ENCODE measurements at regions not wholly inside any gene's neighbourhood (a gene's known extent, or its start where the extent isn't known, plus 50 kb on each side); places are given as distances from the start of the nearest gene placed in this dataset.

- DNase-seq (ENCODE audit: insufficient read length, low spot score), result no peak
- no peak for FAIRE-seq
- no peak for TF ChIP-seq POLR2A (IDR thresholded peaks at IDR 0.05; ENCODE audit: low read depth, low read length)
These were observed 51.8 kb upstream of the NDUFB4 start for GRCh38 chr3:120544361-120544760.

- no peak for TF ChIP-seq POLR2A (IDR thresholded peaks at IDR 0.05; ENCODE audit: low read depth, low read length)
- DNase-seq (ENCODE audit: insufficient read length, low spot score) (no peak), FAIRE-seq (no peak)
These were observed 59.5 kb upstream of the NDUFB4 start for GRCh38 chr3:120536642-120537041.

- FAIRE-seq (no peak), DNase-seq (ENCODE audit: insufficient read length, low spot score) (no peak)
- no peak for TF ChIP-seq POLR2A (IDR thresholded peaks at IDR 0.05; ENCODE audit: low read depth, low read length)
These were observed 63.2 kb upstream of the NDUFB4 start for GRCh38 chr3:120532969-120533368.

GRCh38 chr3:120528163-120528562, 68.0 kb upstream of the NDUFB4 start:
- no peak for TF ChIP-seq POLR2A (IDR thresholded peaks at IDR 0.05; ENCODE audit: low read depth, low read length)
- FAIRE-seq (no peak), DNase-seq (ENCODE audit: insufficient read length, low spot score) (no peak)

GRCh38 chr3:120526011-120526870, 69.9 kb upstream of the NDUFB4 start:
- TF ChIP-seq POLR2A (IDR thresholded peaks at IDR 0.05; ENCODE audit: low read depth, low read length), result no peak
- DNase-seq (ENCODE audit: insufficient read length, low spot score), result no peak
- FAIRE-seq, result no peak

- DNase-seq (ENCODE audit: insufficient read length, low spot score) (no peak), FAIRE-seq (peak; percentile 94)
- no peak for TF ChIP-seq POLR2A (IDR thresholded peaks at IDR 0.05; ENCODE audit: low read depth, low read length)
These were observed 71.8 kb upstream of the NDUFB4 start for GRCh38 chr3:120524171-120524923.

GRCh38 chr3:120516136-120516535, 65.3 kb upstream of the FSTL1 start:
- FAIRE-seq, result no peak
- no peak for DNase-seq (ENCODE audit: insufficient read length, low spot score)
- no peak for TF ChIP-seq POLR2A (IDR thresholded peaks at IDR 0.05; ENCODE audit: low read depth, low read length)

GRCh38 chr3:120512655-120513054, 61.9 kb upstream of the FSTL1 start:
- no peak for FAIRE-seq
- no peak for DNase-seq (ENCODE audit: insufficient read length, low spot score)
- TF ChIP-seq POLR2A (IDR thresholded peaks at IDR 0.05; ENCODE audit: low read depth, low read length), result no peak

- DNase-seq (ENCODE audit: insufficient read length, low spot score) (no peak), FAIRE-seq (peak; percentile 83)
- TF ChIP-seq POLR2A (IDR thresholded peaks at IDR 0.05; ENCODE audit: low read depth, low read length), result no peak
These were observed 56.3 kb upstream of the FSTL1 start for GRCh38 chr3:120506828-120507774.

- no peak for TF ChIP-seq POLR2A (IDR thresholded peaks at IDR 0.05; ENCODE audit: low read depth, low read length)
- DNase-seq (ENCODE audit: insufficient read length, low spot score), result no peak
- FAIRE-seq, result no peak
These were observed 55.5 kb upstream of the FSTL1 start for GRCh38 chr3:120506076-120506827.

GRCh38 chr3:120503727-120504616, 53.2 kb upstream of the FSTL1 start:
- no peak for TF ChIP-seq POLR2A (IDR thresholded peaks at IDR 0.05; ENCODE audit: low read depth, low read length)
- no peak for DNase-seq (ENCODE audit: insufficient read length, low spot score)
- no peak for FAIRE-seq

GRCh38 chr3:120502116-120502515, 51.3 kb upstream of the FSTL1 start:
- FAIRE-seq, result no peak

More at GRCh38 chr3:120502116-120502515, 51.3 kb upstream of the FSTL1 start:
- DNase-seq (ENCODE audit: insufficient read length, low spot score), result no peak
- TF ChIP-seq POLR2A (IDR thresholded peaks at IDR 0.05; ENCODE audit: low read depth, low read length), result no peak

All from H54 (cell line).